Endothelial cell of umbilical vein (primary cell): ENCODE measurements at regions not wholly inside any gene's neighbourhood (a gene's known extent, or its start where the extent isn't known, plus 50 kb on each side); places are given as distances from the start of the nearest gene placed in this dataset.
A peak's percentile ranks its signal among the peaks of the same experiment; 100 is the strongest.

ENCODE experiments used
- EZH2 ChIP-seq: IDR thresholded peaks from 2 replicates; pipeline ENCODE4 v1.6.1; 2012; ENCODE audit warnings: borderline replicate concordance, low read depth, mild to moderate bottlenecking, moderate library complexity, low read length, inconsistent platforms; ENCODE audit not compliant: severe bottlenecking
- FOS ChIP-seq: IDR thresholded peaks from 2 replicates; pipeline ENCODE4 v1.6.1; 2011; ENCODE audit warnings: mild to moderate bottlenecking, low read length, moderate library complexity, borderline replicate concordance; ENCODE audit not compliant: insufficient read depth
- GATA2 ChIP-seq: IDR thresholded peaks from 2 replicates; pipeline ENCODE4 v1.7.0; 2011; ENCODE audit warnings: low read depth, mild to moderate bottlenecking, moderate library complexity, mixed read lengths, low read length; ENCODE audit not compliant: insufficient read length, insufficient read depth
- JUN ChIP-seq: IDR thresholded peaks from 2 replicates; pipeline ENCODE4 v1.6.1; 2011; ENCODE audit warnings: borderline replicate concordance, low read depth; ENCODE audit not compliant: insufficient read length, insufficient read depth
- MYC ChIP-seq: IDR thresholded peaks from one replicate; pipeline ENCODE4 v1.6.1; 2011; ENCODE audit warnings: mild to moderate bottlenecking, low read depth, low read length
- POLR2A ChIP-seq: IDR thresholded peaks from 2 replicates; pipeline ENCODE4 v1.6.1; 2012; ENCODE audit warnings: low read depth, mild to moderate bottlenecking, control low read depth, low read length
- POLR2AphosphoS5 ChIP-seq: IDR thresholded peaks from 2 replicates; pipeline ENCODE4 v1.6.1; 2012; ENCODE audit warnings: low read depth, mild to moderate bottlenecking, control low read depth, low read length, moderate library complexity; ENCODE audit not compliant: insufficient read depth
- TF ChIP-seq, protein P1 (sequence below), 2 donors: IDR thresholded peaks; 1 replicate in 1 of 2; 2 replicates in 1 of 2; pipeline ENCODE4 v1.5.1; 2011; ENCODE audit warnings: low read length in 2 of 2, mild to moderate bottlenecking in 2 of 2, moderate library complexity in 2 of 2, control low read depth in 1 of 2, inconsistent platforms in 1 of 2, low read depth in 1 of 2; ENCODE audit not compliant: insufficient read depth in 1 of 2; ENCODE audit errors: extremely low read depth in 1 of 2
- TF ChIP-seq, protein P2 (sequence below): IDR thresholded peaks from 2 replicates; pipeline ENCODE4 v1.6.1; 2011; ENCODE audit not compliant: insufficient read depth, insufficient read length

DNA sequence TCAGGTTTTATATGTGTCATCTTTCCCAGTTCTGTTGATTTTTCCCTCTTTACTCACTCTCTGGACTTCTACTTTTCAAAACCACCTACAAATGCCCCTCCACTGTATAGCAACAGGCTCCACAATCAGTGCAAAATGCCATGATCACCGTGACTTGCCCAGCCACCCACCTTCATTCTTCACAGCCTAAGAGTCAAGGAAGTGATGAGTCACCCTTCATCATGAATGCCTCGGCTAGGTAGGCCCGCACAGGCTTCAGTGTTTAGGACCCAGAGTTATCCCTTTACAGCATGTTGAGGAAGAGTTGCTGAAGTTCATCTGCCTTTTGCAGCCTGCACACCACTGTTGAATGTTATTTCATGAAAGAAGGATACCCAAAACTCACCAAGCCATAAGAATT, 158.6 kb downstream of the PMP22 start:
- TF ChIP-seq, protein P1, sequence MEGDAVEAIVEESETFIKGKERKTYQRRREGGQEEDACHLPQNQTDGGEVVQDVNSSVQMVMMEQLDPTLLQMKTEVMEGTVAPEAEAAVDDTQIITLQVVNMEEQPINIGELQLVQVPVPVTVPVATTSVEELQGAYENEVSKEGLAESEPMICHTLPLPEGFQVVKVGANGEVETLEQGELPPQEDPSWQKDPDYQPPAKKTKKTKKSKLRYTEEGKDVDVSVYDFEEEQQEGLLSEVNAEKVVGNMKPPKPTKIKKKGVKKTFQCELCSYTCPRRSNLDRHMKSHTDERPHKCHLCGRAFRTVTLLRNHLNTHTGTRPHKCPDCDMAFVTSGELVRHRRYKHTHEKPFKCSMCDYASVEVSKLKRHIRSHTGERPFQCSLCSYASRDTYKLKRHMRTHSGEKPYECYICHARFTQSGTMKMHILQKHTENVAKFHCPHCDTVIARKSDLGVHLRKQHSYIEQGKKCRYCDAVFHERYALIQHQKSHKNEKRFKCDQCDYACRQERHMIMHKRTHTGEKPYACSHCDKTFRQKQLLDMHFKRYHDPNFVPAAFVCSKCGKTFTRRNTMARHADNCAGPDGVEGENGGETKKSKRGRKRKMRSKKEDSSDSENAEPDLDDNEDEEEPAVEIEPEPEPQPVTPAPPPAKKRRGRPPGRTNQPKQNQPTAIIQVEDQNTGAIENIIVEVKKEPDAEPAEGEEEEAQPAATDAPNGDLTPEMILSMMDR (IDR thresholded peaks at IDR 0.05; ENCODE audit: extremely low read depth in 1 of 2, insufficient read depth in 1 of 2, low read depth in 1 of 2, low read length in 2 of 2) = no peak
- no peak for TF ChIP-seq POLR2A
- no peak for TF ChIP-seq FOS
- TF ChIP-seq POLR2AphosphoS5 = no peak
- no peak for TF ChIP-seq EZH2
- TF ChIP-seq, protein P2, sequence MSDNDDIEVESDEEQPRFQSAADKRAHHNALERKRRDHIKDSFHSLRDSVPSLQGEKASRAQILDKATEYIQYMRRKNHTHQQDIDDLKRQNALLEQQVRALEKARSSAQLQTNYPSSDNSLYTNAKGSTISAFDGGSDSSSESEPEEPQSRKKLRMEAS = no peak
- TF ChIP-seq JUN = peak; percentile 4
- TF ChIP-seq MYC = no peak
- no peak for TF ChIP-seq GATA2
